ES-I3 (cell line): ENCODE measurements at regions not wholly inside any gene's neighbourhood (a gene's known extent, or its start where the extent isn't known, plus 50 kb on each side); places are given as distances from the start of the nearest gene placed in this dataset.
A peak's percentile ranks its signal among the peaks of the same experiment; 100 is the strongest.
"Not testable (repeated sequence)": the region's sequence is repeated elsewhere in the genome, so short reads cannot be mapped to it uniquely, and the experiment has no call there.

Experiments
- H3K36me3 ChIP-seq: 2 replicates; pipeline ENCODE4 v1.6.1; 2013; ENCODE audit warnings: mild to moderate bottlenecking, low read length, control low read depth, moderate library complexity; ENCODE audit not compliant: insufficient read depth
- H3K4me1 ChIP-seq: 2 replicates; pipeline ENCODE4 v1.6.1; 2013; ENCODE audit warnings: mild to moderate bottlenecking, control low read depth, low read length; ENCODE audit not compliant: insufficient read depth
- H3K9ac ChIP-seq: 2 replicates; pipeline ENCODE4 v1.6.1; 2013; ENCODE audit warnings: low read depth, mild to moderate bottlenecking, low read length, moderate library complexity
- H3K9me3 ChIP-seq: 2 replicates; pipeline ENCODE4 v1.6.1; 2013; ENCODE audit warnings: mild to moderate bottlenecking, low read length, moderate library complexity; ENCODE audit not compliant: control insufficient read depth, insufficient read depth

DNA sequence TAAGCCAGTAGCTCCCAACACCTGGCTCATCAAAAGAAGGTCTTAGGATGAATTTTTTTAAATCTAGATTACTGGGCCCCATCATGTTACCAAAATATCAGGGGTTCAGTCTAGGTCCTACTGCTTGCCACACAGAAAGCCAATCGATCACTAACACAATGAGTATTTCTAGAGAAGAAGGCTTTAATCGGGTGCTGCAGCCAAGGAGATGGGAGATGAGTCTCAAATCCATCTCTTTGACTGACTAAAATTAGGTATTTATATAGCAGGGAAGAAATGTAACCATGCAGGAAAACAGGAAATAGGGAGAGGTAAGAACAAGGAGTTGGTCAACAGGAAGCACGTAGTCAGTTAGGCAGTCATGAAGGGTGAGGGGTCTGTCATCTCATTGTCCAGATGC is 288.2 kb downstream of the CEP170 start:
- no peak overlapping the region for H3K9ac ChIP-seq
- no peaks in the 10 kb centered on the region for H3K4me1 ChIP-seq
- H3K9me3 ChIP-seq: peaks cover 2% of the 10 kb centered on the region; the same call in 1 of the 2 replicates
- H3K36me3 ChIP-seq: no peaks in the 10 kb centered on the region

DNA sequence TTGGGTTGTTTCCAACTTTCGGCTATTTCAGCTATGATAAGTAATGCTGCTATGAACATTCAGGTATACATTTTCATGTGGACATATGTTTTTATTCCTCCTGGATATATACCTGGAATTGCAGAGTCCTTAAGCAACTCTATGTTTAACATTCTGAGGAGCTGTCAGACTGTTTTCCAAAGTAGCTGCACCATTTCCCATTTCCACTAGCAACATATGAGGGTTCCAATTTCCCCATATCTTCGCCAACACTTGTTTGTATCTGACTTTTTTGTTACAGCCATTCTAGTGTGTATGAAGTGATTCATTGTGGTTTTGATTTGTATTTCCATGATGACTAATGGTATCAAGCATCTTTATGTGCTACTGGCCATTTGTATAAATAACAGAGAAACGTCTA is 295.7 kb downstream of the CEP170 start:
- not testable (repeated sequence) for H3K4me1 ChIP-seq, H3K9me3 ChIP-seq, H3K9ac ChIP-seq, H3K36me3 ChIP-seq

DNA sequence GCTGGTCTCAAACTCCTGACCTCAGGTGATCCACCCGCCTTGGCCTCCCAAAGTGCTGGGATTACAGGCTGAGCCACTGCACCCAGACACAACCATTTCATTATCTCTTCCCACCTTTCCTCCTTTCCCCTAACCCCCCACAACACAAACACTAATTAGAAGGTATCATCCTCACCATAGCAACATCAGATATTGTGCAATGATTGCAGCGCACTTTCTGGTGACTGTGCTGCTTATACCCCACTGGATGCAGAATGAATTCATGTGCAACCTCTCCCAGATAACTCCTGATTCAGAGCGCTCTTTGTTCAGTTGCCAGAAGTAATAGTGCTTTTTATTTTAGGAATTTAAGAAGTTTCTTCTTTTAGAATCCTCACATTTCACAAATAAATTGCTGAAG is 300.1 kb downstream of the CEP170 start:
- H3K9me3 ChIP-seq, H3K4me1 ChIP-seq, H3K9ac ChIP-seq, H3K36me3 ChIP-seq: not testable (repeated sequence)

DNA sequence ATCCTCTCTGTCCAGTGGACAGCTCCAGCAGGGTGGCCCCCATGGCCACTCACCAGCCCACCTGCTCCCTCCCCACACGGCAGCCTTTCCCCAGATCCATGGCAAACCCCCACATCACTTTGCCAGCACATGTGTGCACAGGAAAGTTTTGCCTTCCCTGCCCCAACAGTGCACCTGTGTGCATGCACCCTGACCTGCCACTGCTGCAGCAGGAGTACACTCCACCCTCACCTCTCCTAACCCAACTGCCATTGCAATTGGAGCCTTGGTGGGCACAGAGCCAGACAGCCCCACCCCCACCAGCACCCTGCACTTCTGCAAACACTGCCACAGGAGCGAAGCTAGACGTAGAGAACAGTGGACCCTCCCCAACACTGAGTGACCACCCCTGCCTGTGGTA is 308.9 kb downstream of the CEP170 start:
- H3K4me1 ChIP-seq: no peaks in the 10 kb centered on the region
- H3K9me3 ChIP-seq: no peaks in the 10 kb centered on the region
- no peaks in the 10 kb centered on the region for H3K36me3 ChIP-seq
- no peak overlapping the region for H3K9ac ChIP-seq

DNA sequence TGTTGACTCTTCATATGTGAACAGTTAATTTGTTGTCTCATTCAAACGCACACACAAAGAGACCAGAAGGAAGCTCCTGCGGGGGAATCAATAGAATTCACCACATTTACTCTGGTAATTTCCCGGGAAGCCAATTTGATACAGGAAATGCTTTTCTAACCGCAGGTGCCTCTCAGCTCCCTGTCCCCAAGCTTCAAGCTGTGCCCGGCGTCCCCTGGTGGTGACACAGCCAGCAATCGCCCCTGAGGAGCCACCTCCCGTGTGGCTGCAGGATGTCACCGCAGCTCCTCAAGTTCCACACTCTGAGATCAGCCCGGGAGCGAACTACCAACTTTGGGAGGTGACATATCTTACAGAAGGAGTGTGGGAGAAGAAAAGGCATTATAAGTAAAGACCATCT is 318.4 kb downstream of the CEP170 start:
- H3K9me3 ChIP-seq, H3K36me3 ChIP-seq, H3K4me1 ChIP-seq, H3K9ac ChIP-seq: not testable (repeated sequence)

DNA sequence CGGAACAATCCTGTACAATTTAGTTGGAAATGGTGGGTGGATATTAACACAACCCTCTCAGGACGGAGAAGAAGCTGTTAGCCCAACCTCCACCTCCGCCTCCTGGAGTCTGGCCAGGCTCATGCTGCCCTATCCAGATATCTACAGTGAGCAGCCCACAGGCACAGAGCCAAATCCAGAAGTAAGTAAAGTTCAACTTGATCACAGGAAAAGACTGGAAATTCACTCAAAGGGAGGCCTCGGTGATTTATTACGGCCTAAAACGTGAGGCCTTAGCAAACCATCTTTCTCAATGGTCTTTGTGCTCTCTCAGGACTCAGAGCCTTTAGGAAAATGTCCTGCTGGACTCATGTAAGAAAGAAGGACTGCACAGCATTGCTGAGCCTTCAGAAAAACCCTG is 330.4 kb downstream of the CEP170 start:
- H3K36me3 ChIP-seq: not testable (repeated sequence)

DNA sequence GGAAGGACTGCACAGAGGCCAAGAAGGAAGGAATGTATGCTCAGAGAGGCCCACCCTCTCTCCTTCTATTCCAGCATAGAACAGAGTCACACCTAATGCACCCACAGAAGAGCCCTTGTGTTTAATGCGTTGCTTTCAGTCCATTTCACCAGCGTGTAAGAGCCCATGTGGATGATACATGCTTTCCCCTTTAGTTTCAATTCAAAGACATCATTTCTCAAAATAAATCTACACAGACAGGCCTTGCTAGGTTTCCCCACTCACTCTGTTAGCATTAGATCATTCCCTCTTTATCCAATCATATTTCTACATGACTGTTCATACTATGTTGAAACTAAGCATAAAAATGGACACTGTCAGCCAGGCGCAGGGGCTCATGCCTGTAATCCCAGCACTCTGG is 331.5 kb downstream of the CEP170 start:
- not testable (repeated sequence) for H3K4me1 ChIP-seq, H3K36me3 ChIP-seq, H3K9me3 ChIP-seq, H3K9ac ChIP-seq

More for the DNA sequence above, 330.4 kb downstream of the CEP170 start:
- not testable (repeated sequence) for H3K4me1 ChIP-seq, H3K9ac ChIP-seq, H3K9me3 ChIP-seq

DNA sequence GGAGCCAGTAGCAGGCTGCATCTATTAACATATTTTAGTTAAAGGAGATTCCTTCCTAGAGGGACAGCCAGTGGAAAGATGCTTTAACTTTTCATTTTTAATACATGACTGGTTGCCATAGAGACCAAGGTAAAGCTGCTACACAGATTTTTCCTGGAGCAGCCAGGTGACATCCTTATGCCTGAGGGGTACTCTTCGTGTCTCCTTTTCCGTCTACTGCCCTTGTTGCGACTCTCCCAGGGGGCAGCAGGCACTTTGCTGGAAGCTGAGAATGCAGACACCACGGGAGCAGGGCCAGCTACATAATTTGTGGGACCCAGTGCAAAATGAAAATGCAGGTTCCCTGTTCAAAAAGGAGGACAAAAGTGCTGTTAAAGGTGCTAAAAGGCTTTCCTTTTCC is 340.4 kb downstream of the CEP170 start:
- H3K36me3 ChIP-seq, H3K9ac ChIP-seq, H3K9me3 ChIP-seq, H3K4me1 ChIP-seq: not testable (repeated sequence)

DNA sequence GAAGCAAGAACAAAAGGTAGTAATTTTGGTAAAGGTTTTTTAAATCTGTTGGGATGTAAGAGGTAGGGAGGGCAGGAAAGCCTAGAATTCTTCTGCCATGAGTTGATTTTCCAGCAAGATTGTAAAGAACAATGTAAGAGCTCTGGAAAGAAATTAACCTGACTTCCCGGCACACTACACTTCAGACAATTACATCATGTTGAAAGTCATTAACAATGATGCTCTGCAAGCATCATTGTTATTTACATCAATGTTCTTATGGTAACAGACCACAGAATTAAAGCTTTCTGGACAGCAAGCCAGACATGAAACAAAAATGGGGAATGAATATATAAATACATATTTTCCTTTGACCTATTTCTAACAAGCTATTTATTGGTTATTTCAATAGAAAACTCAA is 342.2 kb downstream of the CEP170 start:
- not testable (repeated sequence) for H3K9ac ChIP-seq, H3K9me3 ChIP-seq, H3K36me3 ChIP-seq, H3K4me1 ChIP-seq

DNA sequence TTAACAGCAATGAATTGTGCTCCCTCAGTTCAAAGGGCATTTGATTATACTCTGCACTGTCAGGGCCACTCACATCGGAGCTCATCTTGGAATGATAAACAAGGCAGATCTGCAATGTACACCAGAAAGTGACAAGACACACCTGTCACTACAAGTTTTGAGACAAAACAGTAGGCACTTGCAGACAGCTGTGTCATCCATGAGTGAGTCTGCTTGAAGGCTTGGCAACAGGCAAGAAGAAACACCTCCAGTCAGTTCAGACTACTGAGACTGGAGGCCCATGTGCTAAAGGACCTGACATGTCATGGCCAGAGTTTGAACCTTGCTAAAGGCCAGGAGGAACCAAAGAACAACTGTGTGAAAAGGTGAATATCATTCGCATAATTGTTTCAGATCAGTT is 354.5 kb downstream of the CEP170 start:
- not testable (repeated sequence) for H3K36me3 ChIP-seq, H3K4me1 ChIP-seq, H3K9me3 ChIP-seq, H3K9ac ChIP-seq

DNA sequence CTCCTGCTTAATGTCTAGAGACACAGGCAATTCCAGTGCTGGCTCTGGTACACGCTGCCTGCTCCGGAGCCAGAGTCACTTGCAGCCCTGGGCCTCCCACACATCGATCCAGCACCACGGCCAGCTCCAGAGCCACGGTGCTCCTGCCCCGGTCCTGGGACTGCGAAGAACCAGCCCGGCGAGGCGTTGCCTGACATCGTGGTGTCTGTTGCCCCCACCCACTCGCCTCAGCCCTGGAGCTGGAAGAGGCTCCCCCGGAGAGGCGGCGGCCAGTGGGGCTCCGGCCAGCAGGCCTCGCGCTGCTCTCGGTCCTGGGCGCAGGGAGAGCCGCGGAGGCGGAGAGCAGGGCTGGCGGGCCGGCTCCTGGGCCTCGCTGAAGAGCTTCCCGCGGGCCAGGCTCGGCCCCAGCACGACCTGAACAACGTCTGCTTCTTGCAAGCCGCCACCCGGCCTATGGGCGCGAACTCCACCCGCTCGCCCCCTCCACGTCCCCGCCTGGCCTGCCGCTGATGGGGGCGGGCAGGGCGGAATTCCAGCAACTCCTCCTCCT is 364.8 kb downstream of the CEP170 start:
- Histone ChIP-seq H3K36me3 (no peaks in the 10 kb centered on the region), H3K9me3 (no peaks in the 10 kb centered on the region), H3K9ac (peak overlapping the region; percentile 38; the same call in 1 of the 2 replicates), H3K4me1 (no peaks in the 10 kb centered on the region; the same call in 1 of the 2 replicates)

DNA sequence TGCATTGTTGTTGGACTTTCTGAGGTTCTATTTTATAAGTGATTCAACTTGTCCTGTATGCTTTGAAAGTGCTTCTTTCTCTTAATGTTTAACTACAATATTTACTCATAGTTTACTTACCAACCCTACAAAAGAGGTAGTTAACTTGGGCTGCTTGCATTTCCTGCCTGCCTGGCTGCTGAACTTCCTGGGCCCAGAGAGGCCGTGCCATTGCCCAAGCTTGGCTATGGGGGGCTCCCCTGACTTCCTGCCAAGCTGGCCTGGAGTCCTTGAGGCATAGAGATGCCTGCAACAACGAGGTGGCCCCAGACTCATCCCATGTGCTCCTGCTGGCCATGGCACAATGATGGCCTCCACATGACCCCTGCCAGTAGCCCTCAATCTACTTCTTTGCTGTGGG is 361.6 kb upstream of the PLD5 start:
- no peaks in the 10 kb centered on the region; the same call in 1 of the 2 replicates for H3K4me1 ChIP-seq
- H3K9ac ChIP-seq: no peak overlapping the region
- no peaks in the 10 kb centered on the region for H3K36me3 ChIP-seq
- no peaks in the 10 kb centered on the region for H3K9me3 ChIP-seq

DNA sequence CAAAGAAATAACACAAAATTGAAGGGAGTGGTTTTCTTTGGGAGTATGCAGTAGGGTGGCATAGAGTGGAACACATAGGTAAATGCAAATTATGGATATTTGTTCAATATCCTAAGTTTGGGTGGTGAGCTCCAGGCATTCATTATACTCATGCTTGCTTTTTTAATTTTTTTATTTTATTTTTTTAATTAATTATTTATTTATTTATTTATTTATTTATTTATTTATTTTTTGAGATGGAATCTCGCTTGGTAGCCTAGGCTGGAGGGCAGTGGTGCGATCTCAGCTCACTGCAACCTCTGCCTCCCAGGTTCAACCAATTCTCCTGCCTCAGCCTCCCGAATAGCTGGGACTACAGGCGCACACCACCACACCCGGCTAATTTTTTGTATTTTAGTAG is 355.5 kb upstream of the PLD5 start:
- H3K4me1 ChIP-seq, H3K36me3 ChIP-seq, H3K9me3 ChIP-seq, H3K9ac ChIP-seq: not testable (repeated sequence)

DNA sequence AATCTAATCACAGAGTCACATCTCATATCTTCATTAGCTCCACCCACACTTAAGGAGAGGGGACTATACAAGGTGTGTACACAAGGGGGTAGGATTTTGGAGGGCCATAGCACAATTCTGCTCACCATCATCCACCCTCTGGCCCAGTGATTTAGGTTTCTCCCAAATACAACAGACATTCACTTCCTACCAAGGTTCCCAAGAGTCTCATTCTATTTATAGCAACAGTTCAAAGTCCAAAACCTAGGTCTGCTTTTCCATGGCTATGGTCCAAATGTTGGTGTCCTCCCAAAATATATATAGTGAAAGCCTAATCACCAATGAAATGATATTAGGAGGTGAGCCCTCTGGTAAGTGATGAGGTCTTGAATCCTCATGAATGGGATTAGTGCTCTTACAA is 353.2 kb upstream of the PLD5 start:
- no peaks in the 10 kb centered on the region for H3K36me3 ChIP-seq
- H3K4me1 ChIP-seq: no peaks in the 10 kb centered on the region
- H3K9ac ChIP-seq: no peak overlapping the region
- H3K9me3 ChIP-seq: no peaks in the 10 kb centered on the region

DNA sequence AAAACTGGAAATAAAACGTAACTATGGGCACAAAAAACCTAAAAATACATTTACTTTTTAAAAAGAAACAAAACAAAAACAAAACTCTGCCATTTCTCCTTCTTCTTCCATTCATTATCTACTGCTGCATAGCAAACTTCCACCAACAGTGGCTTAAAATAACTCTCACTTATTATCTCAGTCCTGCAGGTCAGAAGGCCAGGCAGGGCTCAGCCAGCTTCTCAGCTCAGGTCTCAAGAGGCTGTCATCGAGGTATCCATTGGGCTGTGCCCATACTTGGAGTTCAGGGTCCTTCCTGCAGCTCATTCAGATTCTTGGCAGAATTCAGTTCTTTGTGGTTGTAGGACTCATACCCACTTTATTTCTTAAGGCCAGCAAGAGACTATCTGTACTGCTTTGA is 352.7 kb upstream of the PLD5 start:
- H3K4me1 ChIP-seq: no peaks in the 10 kb centered on the region
- H3K36me3 ChIP-seq: no peaks in the 10 kb centered on the region
- no peak overlapping the region for H3K9ac ChIP-seq
- H3K9me3 ChIP-seq: no peaks in the 10 kb centered on the region

DNA sequence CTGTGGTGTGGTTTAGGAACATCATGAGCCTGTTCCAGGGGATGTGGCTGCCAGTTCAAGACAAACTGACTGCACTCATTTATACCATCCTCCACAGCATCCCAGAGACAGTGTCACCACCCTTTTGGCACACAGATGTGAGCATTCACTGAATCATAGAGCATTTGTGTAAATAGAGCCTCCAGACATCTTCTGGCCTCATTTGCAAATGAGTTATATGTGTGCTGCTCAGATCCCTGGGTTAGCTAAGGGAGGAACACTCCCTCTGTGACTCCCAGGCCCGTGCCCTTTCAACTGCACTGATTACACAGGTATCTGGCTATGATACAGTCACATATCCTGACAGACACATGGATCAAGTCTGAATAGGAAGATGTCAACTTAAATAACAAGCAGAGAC is 351.5 kb upstream of the PLD5 start:
- no peaks in the 10 kb centered on the region for H3K9me3 ChIP-seq
- no peaks in the 10 kb centered on the region for H3K36me3 ChIP-seq
- no peaks in the 10 kb centered on the region for H3K4me1 ChIP-seq
- no peak overlapping the region for H3K9ac ChIP-seq
